Gastrocnemius medialis (tissue), 4 donors: ENCODE measurements at regions not wholly inside any gene's neighbourhood (a gene's known extent, or its start where the extent isn't known, plus 50 kb on each side); places are given as distances from the start of the nearest gene placed in this dataset.
"Not testable (repeated sequence)": the region's sequence is repeated elsewhere in the genome, so short reads cannot be mapped to it uniquely, and the experiment has no call there.

Experiments
- ATAC-seq, 2 donors: fragments of 150-250 bp; one replicate each; pipeline ENCODE4 v1.9.1; 2016
- DNase-seq, 2 donors: peaks; one replicate each; pipeline ENCODE4 v3.0.0-alpha.2; 2019
- H3K27ac ChIP-seq, 4 donors: fragments of 200-600 bp; sonication (generic); 1 replicate in 1 of 4; 2 replicates in 3 of 4; pipeline ENCODE4 v1.5.1; 2016 to 2018; ENCODE audit warnings: mild to moderate bottlenecking in 2 of 4, moderate library complexity in 1 of 4
- H3K27me3 ChIP-seq, 3 donors: fragments of 200-600 bp; sonication (generic) in 2 of 3; 1 replicate in 1 of 3; 2 replicates in 2 of 3; pipeline versions ENCODE4 v1.5.1 to v1.6.0; 2016 to 2019; ENCODE audit warnings: mild to moderate bottlenecking in 1 of 3, moderate library complexity in 1 of 3
- H3K36me3 ChIP-seq, 2 donors: fragments of 200-600 bp; sonication (generic) in 1 of 2; one replicate each; pipeline ENCODE4 v1.5.1; 2017 to 2018
- H3K4me1 ChIP-seq, 2 donors: fragments of 200-600 bp; sonication (generic) in 1 of 2; one replicate each; pipeline ENCODE4 v1.5.1; 2016 to 2017; ENCODE audit warnings: mild to moderate bottlenecking in 2 of 2
- H3K4me3 ChIP-seq, 4 donors: fragments of 200-600 bp; sonication (generic) in 3 of 4; 1 replicate in 1 of 4; 2 replicates in 3 of 4; pipeline ENCODE4 v1.5.1; 2016 to 2019; ENCODE audit warnings: mild to moderate bottlenecking in 2 of 4
- H3K9me3 ChIP-seq, 3 donors: fragments of 200-600 bp; sonication (generic) in 2 of 3; 1 replicate in 1 of 3; 2 replicates in 2 of 3; pipeline ENCODE4 v1.5.1; 2016 to 2019
- CTCF ChIP-seq, 5 experiments: fragments of 450-650 bp in 3 of 5; fragments of 200-600 bp in 2 of 5; sonication (generic) in 2 of 5; IDR thresholded peaks in 4 of 5; conservative IDR thresholded peaks in 1 of 5; 1 replicate in 4 of 5; 2 replicates in 1 of 5; pipeline ENCODE4 v1.5.1; 2016 to 2019; ENCODE audit warnings: antibody characterized with exemption in 5 of 5, mild to moderate bottlenecking in 3 of 5, moderate library complexity in 3 of 5
- POLR2A ChIP-seq, 2 donors: fragments of 450-650 bp; IDR thresholded peaks; one replicate each; pipeline ENCODE4 v1.6.1; 2017; ENCODE audit warnings: antibody characterized with exemption in 2 of 2, mild to moderate bottlenecking in 2 of 2, moderate library complexity in 2 of 2
- in situ Hi-C, 4 donors: fragments of 200-750 bp; cut with MboI; loops; one replicate each; pipeline versions ENCODE4 v1.15.0 to v1.8.0; 2017; ENCODE audit warnings: low sequenced_read_pairs in 4 of 4
- intact Hi-C: fragments of 100-400 bp; cut with DNase I; formaldehyde crosslinking; loops from one replicate; pipeline ENCODE4 v1.15.1; 2023; ENCODE audit warnings: low total_unique reads

GRCh38 chr18:23324861-23325260 is 128.2 kb upstream of the RIOK3 start:
- Histone ChIP-seq H3K27ac (no peak overlapping the region), H3K27me3 (no peaks in the 10 kb centered on the region), H3K9me3 (no peaks in the 10 kb centered on the region), H3K36me3 (no peaks in the 10 kb centered on the region), H3K4me1 (no peaks in the 10 kb centered on the region), H3K4me3 (no peak overlapping the region)
- no peak for ATAC-seq
- in situ Hi-C loops (no loop called here), intact Hi-C loops (no loop called here)
- TF ChIP-seq POLR2A (IDR thresholded peaks at IDR 0.05) = no peak
- DNase-seq = no peak

GRCh38 chr18:23329671-23330070 is 123.4 kb upstream of the RIOK3 start:
- not testable (repeated sequence) for ATAC-seq

GRCh38 chr18:23330423-23330822 is 122.7 kb upstream of the RIOK3 start:
- in situ Hi-C loops (no loop called here), intact Hi-C loops (no loop called here)
- Histone ChIP-seq H3K4me1 (no peaks in the 10 kb centered on the region), H3K4me3 (no peak overlapping the region), H3K27me3 (no peaks in the 10 kb centered on the region), H3K27ac (no peak overlapping the region), H3K9me3 (no peaks in the 10 kb centered on the region), H3K36me3 (no peaks in the 10 kb centered on the region)
- DNase-seq (no peak), ATAC-seq (no peak)
- TF ChIP-seq CTCF (IDR thresholded peaks at IDR 0.05 in 4 of 5, conservative IDR thresholded peaks at IDR 0.05 in 1 of 5) (no peak), POLR2A (IDR thresholded peaks at IDR 0.05) (no peak)

More at GRCh38 chr18:23329671-23330070, 123.4 kb upstream of the RIOK3 start:
- H3K27me3 ChIP-seq, H3K36me3 ChIP-seq, DNase-seq, intact Hi-C loops, in situ Hi-C loops, H3K27ac ChIP-seq, H3K4me3 ChIP-seq, H3K4me1 ChIP-seq, H3K9me3 ChIP-seq: not testable (repeated sequence)

GRCh38 chr18:23331091-23331920 is 121.8 kb upstream of the RIOK3 start:
- no peak for TF ChIP-seq POLR2A (IDR thresholded peaks at IDR 0.05)
- TF ChIP-seq CTCF (IDR thresholded peaks at IDR 0.05 in 4 of 5, conservative IDR thresholded peaks at IDR 0.05 in 1 of 5) = no peak
- H3K27ac ChIP-seq = no peak overlapping the region
- DNase-seq = no peak

GRCh38 chr18:23332356-23332755 is 120.7 kb upstream of the RIOK3 start:
- no peak for ATAC-seq
- Histone ChIP-seq H3K36me3 (no peaks in the 10 kb centered on the region), H3K4me3 (no peak overlapping the region), H3K4me1 (no peaks in the 10 kb centered on the region), H3K27me3 (no peaks in the 10 kb centered on the region), H3K9me3 (no peaks in the 10 kb centered on the region), H3K27ac (no peak overlapping the region)
- TF ChIP-seq POLR2A (IDR thresholded peaks at IDR 0.05) (no peak), CTCF (IDR thresholded peaks at IDR 0.05 in 4 of 5, conservative IDR thresholded peaks at IDR 0.05 in 1 of 5) (no peak)
- in situ Hi-C loops = no loop called here
- intact Hi-C loops = no loop called here
- no peak for DNase-seq

More at GRCh38 chr18:23331091-23331920, 121.8 kb upstream of the RIOK3 start:
- no peaks in the 10 kb centered on the region for H3K36me3 ChIP-seq
- in situ Hi-C loops = no loop called here
- H3K4me1 ChIP-seq = no peaks in the 10 kb centered on the region
- no peak for ATAC-seq
- intact Hi-C loops = no loop called here
- no peaks in the 10 kb centered on the region for H3K27me3 ChIP-seq
- no peak overlapping the region for H3K4me3 ChIP-seq
- no peaks in the 10 kb centered on the region for H3K9me3 ChIP-seq
